Epithelial cell of prostate (primary cell): ENCODE measurements at regions not wholly inside any gene's neighbourhood (a gene's known extent, or its start where the extent isn't known, plus 50 kb on each side); places are given as distances from the start of the nearest gene placed in this dataset.

Experiments
- DNase-seq: peaks from one replicate; pipeline ENCODE4 v3.0.0-alpha.2; 2011; ENCODE audit warnings: low read depth, low spot score
- H3K27ac ChIP-seq: fragments of 450-650 bp; 2 replicates; pipeline ENCODE4 v1.5.1; 2017; ENCODE audit warnings: mild to moderate bottlenecking

DNA sequence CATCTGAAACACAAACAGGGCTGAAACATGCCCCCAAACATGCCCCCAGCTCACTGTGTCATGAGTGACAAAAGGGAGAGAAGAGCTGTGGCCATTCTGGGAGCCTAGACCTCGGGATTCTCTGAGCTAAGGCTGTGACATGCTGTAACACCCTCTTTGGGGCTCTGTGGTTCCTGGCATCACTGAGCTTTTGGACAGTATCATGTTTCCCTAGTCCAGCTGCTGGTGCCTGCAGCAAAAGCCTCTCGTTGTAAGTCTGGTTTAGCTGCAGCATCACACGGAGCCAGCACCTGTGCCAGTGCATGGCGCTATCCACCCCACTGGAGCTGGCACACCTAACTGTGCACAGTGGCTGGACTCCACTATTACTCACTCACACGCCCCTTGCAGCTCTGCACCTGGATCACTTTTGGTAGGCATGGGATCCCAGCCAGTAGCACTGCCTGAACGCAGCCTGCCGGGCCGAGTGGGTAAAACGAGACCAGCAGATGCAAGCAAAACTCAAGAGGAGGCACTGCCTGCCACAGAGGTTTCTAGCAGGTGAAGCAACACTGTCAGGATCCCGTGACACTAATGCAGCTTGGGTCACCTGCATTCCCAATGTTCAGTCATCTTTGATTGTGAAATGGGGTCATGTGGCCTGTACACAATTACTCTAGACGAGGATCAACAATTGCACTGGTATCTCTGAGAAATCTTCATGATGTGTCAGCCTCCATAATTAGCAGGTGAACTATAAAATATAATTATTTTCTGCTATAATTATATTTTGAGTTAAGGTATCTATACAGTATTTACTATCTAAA, 547.2 kb downstream of the ZNF804A start:
- no peak overlapping the region for H3K27ac ChIP-seq
- DNase-seq: no peak

GRCh38 chr2:185147361-185147760, 549.0 kb downstream of the ZNF804A start:
- H3K27ac ChIP-seq: no peak overlapping the region
- DNase-seq: no peak

DNA sequence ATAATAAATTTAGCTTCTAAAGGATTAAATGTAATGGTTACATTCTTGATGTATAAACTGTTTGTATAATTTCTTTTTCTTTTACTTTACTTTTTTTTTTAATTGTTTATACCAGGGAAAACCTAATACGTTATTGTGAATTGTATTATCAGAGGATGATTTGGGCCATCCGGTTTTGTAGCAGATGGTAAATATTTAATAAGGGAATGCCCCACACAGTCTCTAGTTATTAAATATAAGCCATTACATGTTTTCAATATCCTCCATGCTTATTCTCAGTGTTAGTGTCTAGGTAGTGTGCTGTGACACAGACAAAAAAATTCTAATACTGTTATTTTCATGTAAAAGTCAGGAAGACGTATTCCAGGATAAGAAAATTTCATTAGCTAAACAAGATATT, 553.9 kb downstream of the ZNF804A start:
- DNase-seq: no peak
- H3K27ac ChIP-seq: no peak overlapping the region

DNA sequence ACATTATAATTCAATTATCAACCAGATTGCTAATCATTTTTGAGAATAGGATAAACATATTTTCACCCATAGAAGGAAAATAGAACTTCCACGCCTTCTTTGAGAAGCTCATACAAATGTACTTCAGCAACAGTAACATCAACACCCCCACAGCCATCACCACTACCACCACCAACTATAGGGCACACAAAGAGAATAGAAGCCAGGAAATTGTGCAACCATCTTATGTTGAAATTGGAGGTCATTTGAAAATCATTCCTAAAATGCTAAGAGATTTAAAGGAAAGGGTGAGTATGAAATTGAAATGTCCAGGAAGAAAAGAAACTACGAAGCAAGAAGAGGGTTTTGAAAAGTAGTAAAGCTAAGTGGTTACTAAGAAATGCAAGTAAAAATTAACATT, 563.4 kb downstream of the ZNF804A start:
- DNase-seq: no peak
- no peak overlapping the region for H3K27ac ChIP-seq

- DNase-seq: no peak
Measured at GRCh38 chr2:185174353-185174752, 564.3 kb upstream of the FSIP2 start.

GRCh38 chr2:185179743-185180142, 558.9 kb upstream of the FSIP2 start:
- DNase-seq: no peak
- no peak overlapping the region for H3K27ac ChIP-seq

More at GRCh38 chr2:185174353-185174752, 564.3 kb upstream of the FSIP2 start:
- no peak overlapping the region for H3K27ac ChIP-seq

DNA sequence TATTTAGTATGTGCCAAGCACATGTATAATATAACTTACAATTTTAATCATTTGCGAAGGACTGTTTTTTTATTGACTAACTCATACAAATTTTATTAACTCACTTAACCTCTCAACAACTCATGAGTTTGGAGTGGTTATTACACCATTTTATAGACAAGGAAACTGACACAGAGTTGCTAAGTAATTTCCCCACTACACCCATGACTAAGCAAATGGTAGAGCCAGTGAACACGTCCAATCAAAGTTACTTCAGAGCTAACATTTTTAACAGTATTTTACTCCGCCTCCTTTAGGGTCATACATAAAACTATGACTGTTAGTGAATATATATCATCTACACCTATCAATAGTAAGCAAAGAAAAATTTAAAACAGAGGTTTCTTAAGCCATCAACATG, 556.7 kb upstream of the FSIP2 start:
- DNase-seq: no peak
- H3K27ac ChIP-seq: no peak overlapping the region

DNA sequence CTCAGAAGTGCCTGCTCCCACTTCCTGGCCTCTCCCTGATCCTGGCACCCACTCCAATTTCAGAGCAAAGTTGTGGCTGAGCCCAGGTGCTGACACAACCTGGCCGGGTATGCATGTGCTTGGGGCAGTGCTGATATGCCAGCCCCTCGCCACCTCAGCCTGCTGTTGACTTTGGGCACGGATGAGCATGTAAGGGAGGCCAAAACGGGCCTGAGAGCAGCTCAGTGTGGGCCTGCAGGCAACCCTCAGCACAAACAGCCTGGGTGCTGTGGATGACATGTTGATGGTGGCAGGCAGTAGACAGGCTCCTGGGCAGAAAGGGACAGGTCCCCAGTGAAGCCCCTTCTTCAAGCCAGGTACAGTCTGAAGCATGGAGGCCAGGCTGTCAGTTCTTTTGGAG, 553.6 kb upstream of the FSIP2 start:
- no peak for DNase-seq
- no peak overlapping the region for H3K27ac ChIP-seq

DNA sequence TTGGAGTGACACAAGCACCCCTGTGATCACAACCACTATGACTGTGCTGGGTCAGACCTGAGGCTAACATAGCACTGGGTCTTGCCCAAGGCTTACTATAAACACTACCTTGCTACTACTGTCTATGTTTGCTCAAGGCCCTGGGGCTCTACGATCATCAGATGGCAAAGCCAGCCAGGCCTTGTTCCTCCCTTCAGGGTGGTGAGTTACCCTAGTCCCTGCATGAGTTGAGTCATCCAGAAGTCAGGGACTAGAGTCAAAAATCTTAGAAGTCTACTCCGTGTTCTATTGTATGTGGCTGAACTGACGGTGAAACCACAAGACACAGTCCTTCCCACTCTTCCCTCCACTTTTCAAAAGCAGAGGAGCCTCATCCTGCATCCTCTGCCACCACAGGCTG, 551.2 kb upstream of the FSIP2 start:
- H3K27ac ChIP-seq: no peak overlapping the region
- no peak for DNase-seq

DNA sequence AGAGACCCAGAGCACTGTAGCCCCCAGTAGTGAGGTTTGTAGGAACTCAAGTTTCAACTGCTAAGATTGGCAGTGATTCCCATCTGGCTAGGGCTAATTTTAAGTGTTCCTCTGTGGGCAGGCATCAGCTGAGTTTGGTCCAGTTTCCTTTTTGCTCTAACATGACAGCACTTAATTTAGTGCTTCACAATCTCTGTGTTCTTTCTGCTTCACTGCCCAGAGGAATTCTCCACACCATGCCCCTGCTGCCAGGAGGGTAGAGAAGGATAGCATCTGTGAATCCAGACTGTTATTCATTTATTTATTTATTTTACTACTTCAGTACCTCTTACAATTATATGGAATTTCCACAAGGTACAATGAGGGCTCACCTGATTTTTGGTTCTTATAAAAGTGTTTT, 549.9 kb upstream of the FSIP2 start:
- no peak overlapping the region for H3K27ac ChIP-seq
- no peak for DNase-seq

DNA sequence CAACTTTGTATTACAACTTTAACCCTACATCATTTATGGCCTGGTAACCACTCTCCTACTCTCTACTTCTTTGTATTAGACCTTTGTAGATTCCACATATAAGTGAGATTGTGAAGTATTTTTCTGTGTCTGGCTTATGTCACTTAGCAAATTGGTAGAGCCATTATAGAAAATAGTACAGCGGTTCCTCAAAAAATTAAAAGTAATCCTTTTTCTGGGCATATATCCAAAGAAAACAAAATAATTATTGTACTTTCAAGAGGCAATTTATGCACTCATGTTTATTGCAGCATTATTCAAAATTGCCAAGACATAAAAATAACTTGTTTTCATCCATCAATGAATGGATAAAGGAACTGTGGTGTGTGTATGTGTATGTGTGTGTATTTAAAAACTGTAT, 537.5 kb upstream of the FSIP2 start:
- H3K27ac ChIP-seq: no peak overlapping the region
- no peak for DNase-seq

DNA sequence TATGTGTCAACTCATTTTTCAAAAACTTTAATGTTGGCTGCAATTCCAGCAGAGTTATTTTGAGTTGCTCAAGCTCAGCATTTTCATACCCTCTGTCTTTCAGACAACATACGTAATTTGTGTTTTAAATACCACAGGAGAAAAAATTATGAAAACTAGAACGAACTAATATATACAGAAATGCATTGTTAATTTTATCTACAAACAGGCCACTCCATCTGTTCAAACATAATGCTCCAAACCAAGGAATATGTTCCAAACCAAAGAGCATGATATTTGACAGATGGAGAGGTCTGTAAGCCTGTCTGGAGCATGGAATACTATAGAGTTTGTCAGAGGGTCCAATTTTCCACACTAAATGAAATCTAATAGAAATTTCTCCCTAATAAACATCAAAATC, 536.2 kb upstream of the FSIP2 start:
- no peak for DNase-seq
- H3K27ac ChIP-seq: no peak overlapping the region

DNA sequence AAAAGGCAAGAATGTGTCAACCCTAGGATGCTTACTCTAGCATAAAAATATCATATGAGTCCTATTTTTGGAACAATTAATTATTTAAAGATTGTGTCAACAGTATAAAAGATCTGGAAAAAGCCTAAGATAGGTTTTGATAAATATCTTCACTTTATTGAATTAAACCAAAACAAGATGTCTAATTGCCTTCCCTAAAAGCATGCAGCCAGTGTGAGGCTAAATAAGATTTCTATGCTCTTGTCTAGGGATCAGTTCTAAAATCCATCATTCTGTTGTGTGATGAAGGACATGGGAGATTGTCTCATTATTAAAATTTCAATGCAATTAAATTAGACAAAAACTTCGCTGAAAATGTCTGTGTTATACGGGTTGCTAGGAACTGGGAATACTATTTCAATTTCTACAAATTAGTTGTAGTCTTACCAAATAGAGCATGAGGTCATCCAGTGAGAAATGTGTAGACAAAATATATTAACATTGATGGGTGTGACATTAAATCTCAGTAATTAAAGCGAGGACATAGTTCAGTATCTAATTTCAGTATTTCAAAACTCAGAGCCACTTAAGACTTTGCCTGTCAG, 535.6 kb upstream of the FSIP2 start:
- DNase-seq: no peak

GRCh38 chr2:185208261-185208660, 530.3 kb upstream of the FSIP2 start:
- H3K27ac ChIP-seq: no peak overlapping the region
- DNase-seq: no peak

More for the DNA sequence above, 535.6 kb upstream of the FSIP2 start:
- no peak overlapping the region for H3K27ac ChIP-seq

DNA sequence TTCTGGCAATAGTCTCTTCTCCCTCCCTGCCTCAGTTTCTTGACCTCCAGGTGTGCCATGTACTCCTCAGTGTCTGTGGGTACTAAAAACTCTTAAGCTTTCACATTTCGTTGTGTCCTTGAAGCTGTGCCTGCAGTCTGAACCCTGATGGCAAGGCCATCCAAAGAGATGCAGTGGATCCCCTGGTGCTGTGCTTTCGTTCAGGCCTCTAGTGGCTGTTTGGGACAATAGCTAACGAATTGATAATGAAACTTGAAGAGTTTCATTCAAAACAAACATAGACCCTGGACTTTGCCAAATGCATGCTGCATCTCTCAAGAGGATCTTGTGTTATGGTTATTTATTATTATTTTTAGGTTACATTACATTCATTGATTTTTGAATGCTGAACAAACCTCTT, 523.1 kb upstream of the FSIP2 start:
- H3K27ac ChIP-seq: no peak overlapping the region
- DNase-seq: no peak

GRCh38 chr2:185219981-185220380, 518.6 kb upstream of the FSIP2 start:
- DNase-seq: peak; percentile 8
- H3K27ac ChIP-seq: no peak overlapping the region

DNA sequence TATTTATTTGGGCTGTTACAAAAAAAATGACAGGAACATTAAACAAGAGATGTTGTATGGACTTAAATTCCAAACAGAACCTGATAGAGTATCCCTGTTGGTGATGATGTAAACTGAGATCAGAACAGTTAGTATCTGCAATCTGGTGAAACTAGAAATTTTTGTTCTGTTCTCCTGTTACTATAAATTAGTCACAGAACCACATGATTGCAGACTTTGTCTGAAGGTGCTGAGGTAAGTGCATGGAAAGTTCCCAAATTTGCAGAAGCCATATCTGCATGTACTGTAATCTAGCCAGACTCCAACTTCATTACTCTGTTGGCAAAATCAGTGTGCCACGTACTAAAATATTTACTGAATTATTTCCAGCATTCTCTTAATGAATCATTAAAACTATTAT, 516.3 kb upstream of the FSIP2 start:
- DNase-seq: no peak

GRCh38 chr2:185227391-185227790, 511.2 kb upstream of the FSIP2 start:
- H3K27ac ChIP-seq: no peak overlapping the region
- DNase-seq: no peak

More for the DNA sequence above, 516.3 kb upstream of the FSIP2 start:
- H3K27ac ChIP-seq: no peak overlapping the region

DNA sequence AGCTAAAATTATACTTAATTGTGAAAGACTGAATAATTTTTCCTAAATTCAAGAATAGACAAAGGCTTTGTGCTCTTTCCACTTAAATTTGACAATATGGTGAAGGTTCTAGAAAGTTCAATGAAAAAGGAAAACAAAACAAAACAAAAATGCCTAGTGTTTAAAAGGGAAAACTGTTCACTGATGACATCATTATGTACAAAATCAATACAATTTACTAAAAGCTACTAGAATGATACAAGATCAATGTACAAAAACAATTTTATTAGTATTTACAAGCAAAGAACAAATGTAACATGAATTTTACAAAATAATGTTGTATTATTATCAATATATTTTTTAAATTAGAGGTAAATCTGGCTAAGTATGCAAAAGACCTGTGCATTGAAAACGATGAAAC, 499.1 kb upstream of the FSIP2 start:
- no peak overlapping the region for H3K27ac ChIP-seq

GRCh38 chr2:185240796-185241195, 497.8 kb upstream of the FSIP2 start:
- no peak for DNase-seq
- no peak overlapping the region for H3K27ac ChIP-seq

More for the DNA sequence above, 499.1 kb upstream of the FSIP2 start:
- DNase-seq: no peak

DNA sequence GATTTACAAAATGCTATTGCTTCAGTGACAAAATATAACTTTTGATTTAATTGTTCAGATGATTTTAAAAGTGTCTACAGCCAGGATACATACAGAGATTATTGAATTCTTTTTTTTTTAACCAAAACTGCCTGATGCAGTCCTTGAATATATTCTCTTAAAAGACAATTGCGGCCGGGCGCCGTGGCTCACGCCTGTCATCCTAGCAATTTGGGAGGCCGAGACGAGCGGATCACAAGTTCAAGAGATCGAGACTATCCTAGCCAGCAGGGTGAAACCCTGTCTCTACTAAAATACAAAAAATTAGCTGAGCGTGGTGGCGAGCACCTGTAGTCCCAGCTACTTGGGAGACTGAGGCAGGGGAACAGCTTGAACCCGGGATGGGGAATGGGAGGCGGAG, 497.0 kb upstream of the FSIP2 start:
- H3K27ac ChIP-seq: no peak overlapping the region
- DNase-seq: no peak

DNA sequence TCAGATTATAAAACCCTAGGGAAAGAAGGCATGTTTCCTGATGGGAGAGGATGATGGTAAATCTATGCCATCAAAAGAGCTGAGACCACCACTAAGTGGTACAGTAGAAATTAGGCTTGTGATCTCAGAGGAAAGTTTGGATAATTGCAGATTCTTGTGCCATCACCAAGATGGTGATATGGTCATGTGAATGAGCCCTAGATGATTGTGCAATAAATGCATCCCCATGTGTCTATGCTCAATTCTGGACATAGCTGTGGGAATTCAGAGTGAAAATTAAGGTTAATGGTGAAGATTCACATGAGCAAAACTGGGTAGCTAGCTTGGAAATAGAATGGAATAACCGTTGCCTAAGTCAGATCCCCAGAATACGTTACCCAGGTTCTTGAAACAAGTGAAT, 496.1 kb upstream of the FSIP2 start:
- H3K27ac ChIP-seq: no peak overlapping the region
- DNase-seq: no peak
